Neural crest cell (in vitro differentiated cells): ENCODE measurements at regions not wholly inside any gene's neighbourhood (a gene's known extent, or its start where the extent isn't known, plus 50 kb on each side); places are given as distances from the start of the nearest gene placed in this dataset.
"Not testable (repeated sequence)": the region's sequence is repeated elsewhere in the genome, so short reads cannot be mapped to it uniquely, and the experiment has no call there.

Source experiments
- DNase-seq: peaks from one replicate; pipeline ENCODE4 v3.0.0; 2021; ENCODE audit warnings: low read depth, mixed read lengths, low spot score
- H3K27ac Mint-ChIP-seq: one replicate; pipeline ENCODE4 v1.8.0; 2021; ENCODE audit warnings: mild to moderate bottlenecking, mixed read lengths; ENCODE audit not compliant: unreplicated experiment
- H3K27me3 Mint-ChIP-seq: 2 replicates; pipeline ENCODE4 v1.8.0; 2021; ENCODE audit warnings: low read depth, mild to moderate bottlenecking, mixed read lengths
- H3K36me3 Mint-ChIP-seq: 2 replicates; pipeline ENCODE4 v1.8.0; 2021; ENCODE audit warnings: low read depth, mild to moderate bottlenecking, mixed read lengths
- H3K4me1 Mint-ChIP-seq: 2 replicates; pipeline ENCODE4 v1.8.0; 2021; ENCODE audit warnings: mixed read lengths
- H3K4me3 Mint-ChIP-seq: one replicate; pipeline ENCODE4 v1.8.0; 2021; ENCODE audit warnings: mild to moderate bottlenecking, mixed read lengths
- H3K9me3 Mint-ChIP-seq: 2 replicates; pipeline ENCODE4 v1.8.0; 2021; ENCODE audit warnings: mixed read lengths
- TF ChIP-seq, protein P1 (sequence below): fragments of 200-600 bp; sonication (generic); conservative IDR thresholded peaks from 2 replicates; pipeline ENCODE4 v1.5.0; 2021; ENCODE audit warnings: antibody characterized with exemption, mild to moderate bottlenecking

DNA sequence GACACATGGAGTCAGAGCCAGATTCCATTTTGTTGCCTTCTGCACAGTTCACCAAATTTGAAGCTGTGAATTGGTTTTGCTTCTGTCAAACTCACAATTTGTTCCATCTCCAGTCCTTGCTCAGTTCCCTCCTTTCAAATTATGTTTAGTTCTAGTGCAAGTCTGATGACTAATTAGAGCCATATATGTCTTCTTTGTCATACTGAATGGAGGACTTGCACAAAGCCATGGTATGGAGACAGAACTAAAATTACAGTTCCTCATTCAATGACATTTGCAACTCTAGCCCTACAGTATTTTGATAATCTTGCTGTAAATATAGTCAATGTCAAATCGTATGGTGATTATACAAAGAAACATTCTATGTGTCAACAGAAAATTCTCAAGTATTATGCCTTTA lies 936.9 kb upstream of the CELF4 start:
- no peaks in the 10 kb centered on the region for H3K36me3 Mint-ChIP-seq
- DNase-seq, result no peak
- no peak overlapping the region for H3K4me3 Mint-ChIP-seq
- H3K9me3 Mint-ChIP-seq, result peaks cover 13% of the 10 kb centered on the region
- TF ChIP-seq, protein P1, sequence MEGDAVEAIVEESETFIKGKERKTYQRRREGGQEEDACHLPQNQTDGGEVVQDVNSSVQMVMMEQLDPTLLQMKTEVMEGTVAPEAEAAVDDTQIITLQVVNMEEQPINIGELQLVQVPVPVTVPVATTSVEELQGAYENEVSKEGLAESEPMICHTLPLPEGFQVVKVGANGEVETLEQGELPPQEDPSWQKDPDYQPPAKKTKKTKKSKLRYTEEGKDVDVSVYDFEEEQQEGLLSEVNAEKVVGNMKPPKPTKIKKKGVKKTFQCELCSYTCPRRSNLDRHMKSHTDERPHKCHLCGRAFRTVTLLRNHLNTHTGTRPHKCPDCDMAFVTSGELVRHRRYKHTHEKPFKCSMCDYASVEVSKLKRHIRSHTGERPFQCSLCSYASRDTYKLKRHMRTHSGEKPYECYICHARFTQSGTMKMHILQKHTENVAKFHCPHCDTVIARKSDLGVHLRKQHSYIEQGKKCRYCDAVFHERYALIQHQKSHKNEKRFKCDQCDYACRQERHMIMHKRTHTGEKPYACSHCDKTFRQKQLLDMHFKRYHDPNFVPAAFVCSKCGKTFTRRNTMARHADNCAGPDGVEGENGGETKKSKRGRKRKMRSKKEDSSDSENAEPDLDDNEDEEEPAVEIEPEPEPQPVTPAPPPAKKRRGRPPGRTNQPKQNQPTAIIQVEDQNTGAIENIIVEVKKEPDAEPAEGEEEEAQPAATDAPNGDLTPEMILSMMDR, result no peak
- H3K4me1 Mint-ChIP-seq, result peaks cover 4% of the 10 kb centered on the region
- H3K27me3 Mint-ChIP-seq, result no peaks in the 10 kb centered on the region
- no peak overlapping the region for H3K27ac Mint-ChIP-seq

DNA sequence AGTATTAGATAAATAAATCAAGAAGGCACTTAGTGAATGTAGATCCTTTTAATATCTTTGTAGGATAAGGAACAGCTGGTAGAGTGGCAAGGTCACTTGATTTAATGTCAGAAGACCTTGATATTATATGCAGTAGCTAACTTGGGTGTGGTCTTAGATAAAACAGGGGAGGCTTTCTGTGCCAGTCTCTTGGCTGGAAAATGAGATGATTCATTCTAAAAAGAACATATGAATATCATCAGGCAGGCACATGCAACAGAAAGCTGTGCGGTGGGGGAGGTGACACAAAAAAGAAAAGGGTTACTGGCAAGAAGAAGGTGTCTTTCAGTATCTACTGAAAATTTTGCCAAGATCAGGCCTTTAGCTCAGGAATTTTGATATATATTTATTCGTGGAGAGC lies 931.7 kb upstream of the CELF4 start:
- no peak for DNase-seq

DNA sequence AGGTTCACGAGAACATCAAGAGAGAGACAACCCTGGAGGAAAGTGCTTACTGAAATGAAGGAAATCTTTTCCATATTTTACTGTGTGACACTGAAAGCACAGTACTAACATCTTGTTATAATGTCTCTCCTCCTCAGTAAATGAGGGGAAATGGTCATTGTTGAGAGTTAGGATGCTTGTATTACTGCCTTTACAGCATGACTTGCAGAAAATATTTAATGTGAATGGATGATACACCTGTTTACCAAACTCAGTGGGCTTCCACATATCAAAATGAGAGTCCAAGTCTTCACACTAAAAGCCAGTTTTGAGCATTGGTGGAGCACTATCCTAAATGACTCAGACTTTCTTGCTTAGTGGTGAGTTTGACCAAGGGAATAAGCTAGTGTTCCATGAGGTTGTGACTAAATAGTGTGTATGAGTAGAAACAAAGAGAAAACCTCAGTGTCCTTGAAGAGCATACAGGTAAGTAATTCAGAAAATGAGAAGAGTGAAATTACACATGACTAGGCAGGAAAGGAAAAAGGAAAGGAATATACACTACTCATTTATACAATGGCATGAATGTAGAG lies 930.7 kb upstream of the CELF4 start:
- DNase-seq, result no peak
- no peaks in the 10 kb centered on the region for H3K27me3 Mint-ChIP-seq
- no peak overlapping the region for H3K27ac Mint-ChIP-seq

More for the DNA sequence above, 931.7 kb upstream of the CELF4 start:
- H3K4me3 Mint-ChIP-seq, result no peak overlapping the region
- H3K9me3 Mint-ChIP-seq, result peaks cover 4% of the 10 kb centered on the region
- TF ChIP-seq, protein P1, result no peak
- H3K4me1 Mint-ChIP-seq, result no peaks in the 10 kb centered on the region
- H3K27ac Mint-ChIP-seq, result no peak overlapping the region
- H3K36me3 Mint-ChIP-seq, result no peaks in the 10 kb centered on the region
- no peaks in the 10 kb centered on the region for H3K27me3 Mint-ChIP-seq

DNA sequence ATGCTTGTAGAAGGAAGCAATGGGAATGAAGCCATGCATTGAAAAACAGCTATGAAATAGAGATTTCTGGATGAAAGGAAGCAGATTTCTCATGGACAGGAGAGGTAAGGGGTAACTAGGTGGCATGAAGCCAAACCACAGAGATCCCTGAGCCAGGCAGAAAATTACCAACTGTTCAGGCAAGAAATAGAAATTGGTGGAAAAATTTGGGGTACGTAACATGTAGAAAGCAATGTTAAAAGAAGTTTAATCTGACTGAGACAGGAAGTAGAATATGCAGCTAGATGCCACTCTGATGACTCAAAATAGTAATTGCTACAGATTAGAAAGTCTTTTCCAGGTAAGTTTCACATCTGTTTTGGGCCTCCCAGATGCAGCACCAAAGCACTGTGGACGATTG lies 928.5 kb upstream of the CELF4 start:
- Mint-ChIP-seq H3K4me1 (no peaks in the 10 kb centered on the region), H3K27ac (no peak overlapping the region), H3K36me3 (no peaks in the 10 kb centered on the region), H3K4me3 (no peak overlapping the region), H3K27me3 (no peaks in the 10 kb centered on the region), H3K9me3 (no peaks in the 10 kb centered on the region)
- TF ChIP-seq, protein P1, result no peak
- DNase-seq, result no peak

More for the DNA sequence above, 930.7 kb upstream of the CELF4 start:
- TF ChIP-seq, protein P1, result no peak
- Mint-ChIP-seq H3K9me3 (peaks cover 2% of the 10 kb centered on the region), H3K4me1 (no peaks in the 10 kb centered on the region), H3K4me3 (no peak overlapping the region), H3K36me3 (no peaks in the 10 kb centered on the region)

DNA sequence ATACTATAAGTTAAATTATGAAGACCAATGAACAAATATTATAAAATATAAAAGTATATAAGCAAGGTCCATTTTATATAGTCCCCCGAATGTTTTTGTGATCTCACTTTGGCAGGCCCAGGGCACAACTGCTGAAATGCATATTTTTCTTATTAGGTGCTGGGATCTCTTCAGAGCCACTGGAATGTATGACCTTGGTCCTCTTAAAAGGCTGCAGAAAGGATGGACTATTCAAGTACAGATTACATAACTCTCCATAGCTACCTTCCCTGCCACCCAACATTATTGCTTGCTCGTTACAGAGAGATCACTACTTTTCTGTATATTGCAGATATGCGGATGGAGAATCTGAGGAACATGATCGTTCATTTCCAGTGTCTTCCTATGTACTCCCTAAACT lies 925.6 kb upstream of the CELF4 start:
- no peaks in the 10 kb centered on the region for H3K36me3 Mint-ChIP-seq
- no peaks in the 10 kb centered on the region for H3K27me3 Mint-ChIP-seq
- no peaks in the 10 kb centered on the region for H3K9me3 Mint-ChIP-seq
- no peak overlapping the region for H3K4me3 Mint-ChIP-seq
- H3K4me1 Mint-ChIP-seq, result no peaks in the 10 kb centered on the region
- DNase-seq, result no peak
- TF ChIP-seq, protein P1, result no peak
- no peak overlapping the region for H3K27ac Mint-ChIP-seq

DNA sequence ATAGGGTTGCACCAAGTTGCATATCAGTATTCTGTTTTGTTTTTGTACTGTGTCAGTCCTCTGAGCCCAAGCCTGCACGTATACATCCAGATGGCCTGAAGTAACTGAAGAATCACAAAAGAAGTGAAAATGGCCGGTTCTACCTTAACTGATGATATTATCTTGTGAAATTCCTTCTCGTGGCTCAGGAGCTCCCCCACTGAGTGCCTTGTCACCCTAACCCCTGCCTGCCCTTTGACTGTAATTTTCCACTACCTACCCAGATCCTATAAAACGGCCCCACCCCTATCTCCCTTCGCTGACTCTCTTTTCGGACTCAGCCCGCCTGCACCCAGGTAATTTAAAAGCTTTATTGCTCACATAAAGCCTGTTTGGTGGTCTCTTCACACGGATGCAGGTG lies 924.1 kb upstream of the CELF4 start:
- not testable (repeated sequence) for DNase-seq, H3K9me3 Mint-ChIP-seq, H3K27ac Mint-ChIP-seq, H3K36me3 Mint-ChIP-seq, H3K4me1 Mint-ChIP-seq, H3K4me3 Mint-ChIP-seq, H3K27me3 Mint-ChIP-seq
